ENCODE measurements at regions not wholly inside any gene's neighbourhood (a gene's known extent, or its start where the extent isn't known, plus 50 kb on each side); places are given as distances from the start of the nearest gene placed in this dataset.

DNA sequence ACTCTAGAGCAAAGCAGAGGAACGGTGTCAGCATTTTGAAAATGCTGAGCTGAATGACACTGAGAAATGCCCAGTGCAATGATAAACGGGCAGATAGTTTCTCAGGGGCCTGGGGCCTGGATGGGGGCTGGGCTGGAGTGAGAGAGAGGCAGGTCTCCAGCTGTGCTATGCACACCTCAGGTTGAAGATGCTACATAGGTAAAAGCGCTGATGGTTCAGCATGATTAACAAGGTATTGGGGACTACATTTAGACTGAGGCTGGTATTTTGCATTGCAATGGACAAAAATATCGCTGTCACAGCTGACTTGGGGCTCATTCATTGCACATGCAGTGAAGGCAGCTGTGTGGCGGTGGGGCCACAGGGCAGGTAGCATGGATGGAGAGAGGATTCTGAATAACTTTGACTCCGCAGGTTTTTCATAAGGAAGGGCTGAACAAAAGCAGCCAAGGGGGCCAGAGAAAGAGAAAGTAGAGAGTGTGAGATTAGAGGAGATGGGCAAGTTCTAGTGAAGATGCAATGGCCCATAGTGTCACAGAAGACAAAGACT lies 290.8 kb upstream of the ZNF32 start:
- no peak for TF ChIP-seq ZFP30 (CRISPR knock-in tag; IDR thresholded peaks at IDR 0.05)
- no peak for TF ChIP-seq ZNF565 (CRISPR knock-in tag; conservative IDR thresholded peaks at IDR 0.05; ENCODE audit: low read depth)
- TF ChIP-seq ZNF70 (CRISPR knock-in tag; IDR thresholded peaks at IDR 0.05): no peak
- no peak for TF ChIP-seq CSRNP3 (CRISPR knock-in tag; IDR thresholded peaks at IDR 0.05)
- TF ChIP-seq TOX (CRISPR knock-in tag; IDR thresholded peaks at IDR 0.05; ENCODE audit: borderline replicate concordance): no peak
- TF ChIP-seq, protein P1, sequence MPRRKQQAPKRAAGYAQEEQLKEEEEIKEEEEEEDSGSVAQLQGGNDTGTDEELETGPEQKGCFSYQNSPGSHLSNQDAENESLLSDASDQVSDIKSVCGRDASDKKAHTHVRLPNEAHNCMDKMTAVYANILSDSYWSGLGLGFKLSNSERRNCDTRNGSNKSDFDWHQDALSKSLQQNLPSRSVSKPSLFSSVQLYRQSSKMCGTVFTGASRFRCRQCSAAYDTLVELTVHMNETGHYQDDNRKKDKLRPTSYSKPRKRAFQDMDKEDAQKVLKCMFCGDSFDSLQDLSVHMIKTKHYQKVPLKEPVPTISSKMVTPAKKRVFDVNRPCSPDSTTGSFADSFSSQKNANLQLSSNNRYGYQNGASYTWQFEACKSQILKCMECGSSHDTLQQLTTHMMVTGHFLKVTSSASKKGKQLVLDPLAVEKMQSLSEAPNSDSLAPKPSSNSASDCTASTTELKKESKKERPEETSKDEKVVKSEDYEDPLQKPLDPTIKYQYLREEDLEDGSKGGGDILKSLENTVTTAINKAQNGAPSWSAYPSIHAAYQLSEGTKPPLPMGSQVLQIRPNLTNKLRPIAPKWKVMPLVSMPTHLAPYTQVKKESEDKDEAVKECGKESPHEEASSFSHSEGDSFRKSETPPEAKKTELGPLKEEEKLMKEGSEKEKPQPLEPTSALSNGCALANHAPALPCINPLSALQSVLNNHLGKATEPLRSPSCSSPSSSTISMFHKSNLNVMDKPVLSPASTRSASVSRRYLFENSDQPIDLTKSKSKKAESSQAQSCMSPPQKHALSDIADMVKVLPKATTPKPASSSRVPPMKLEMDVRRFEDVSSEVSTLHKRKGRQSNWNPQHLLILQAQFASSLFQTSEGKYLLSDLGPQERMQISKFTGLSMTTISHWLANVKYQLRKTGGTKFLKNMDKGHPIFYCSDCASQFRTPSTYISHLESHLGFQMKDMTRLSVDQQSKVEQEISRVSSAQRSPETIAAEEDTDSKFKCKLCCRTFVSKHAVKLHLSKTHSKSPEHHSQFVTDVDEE (CRISPR knock-in tag; IDR thresholded peaks at IDR 0.05): no peak
- TF ChIP-seq, protein P2, sequence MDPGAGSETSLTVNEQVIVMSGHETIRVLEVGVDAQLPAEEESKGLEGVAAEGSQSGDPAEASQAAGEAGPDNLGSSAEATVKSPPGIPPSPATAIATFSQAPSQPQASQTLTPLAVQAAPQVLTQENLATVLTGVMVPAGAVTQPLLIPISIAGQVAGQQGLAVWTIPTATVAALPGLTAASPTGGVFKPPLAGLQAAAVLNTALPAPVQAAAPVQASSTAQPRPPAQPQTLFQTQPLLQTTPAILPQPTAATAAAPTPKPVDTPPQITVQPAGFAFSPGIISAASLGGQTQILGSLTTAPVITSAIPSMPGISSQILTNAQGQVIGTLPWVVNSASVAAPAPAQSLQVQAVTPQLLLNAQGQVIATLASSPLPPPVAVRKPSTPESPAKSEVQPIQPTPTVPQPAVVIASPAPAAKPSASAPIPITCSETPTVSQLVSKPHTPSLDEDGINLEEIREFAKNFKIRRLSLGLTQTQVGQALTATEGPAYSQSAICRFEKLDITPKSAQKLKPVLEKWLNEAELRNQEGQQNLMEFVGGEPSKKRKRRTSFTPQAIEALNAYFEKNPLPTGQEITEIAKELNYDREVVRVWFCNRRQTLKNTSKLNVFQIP (CRISPR knock-in tag; IDR thresholded peaks at IDR 0.05; ENCODE audit: borderline replicate concordance, low read depth): no peak
- TF ChIP-seq ZNF8 (CRISPR knock-in tag; IDR thresholded peaks at IDR 0.05): no peak
- no peak for TF ChIP-seq PPARA (CRISPR knock-in tag; IDR thresholded peaks at IDR 0.05; ENCODE audit: borderline replicate concordance)
- TF ChIP-seq ZC3H10 (CRISPR knock-in tag; IDR thresholded peaks at IDR 0.05): no peak
- TF ChIP-seq ZFP3 (CRISPR knock-in tag; IDR thresholded peaks at IDR 0.05): no peak
- TF ChIP-seq, protein P3, sequence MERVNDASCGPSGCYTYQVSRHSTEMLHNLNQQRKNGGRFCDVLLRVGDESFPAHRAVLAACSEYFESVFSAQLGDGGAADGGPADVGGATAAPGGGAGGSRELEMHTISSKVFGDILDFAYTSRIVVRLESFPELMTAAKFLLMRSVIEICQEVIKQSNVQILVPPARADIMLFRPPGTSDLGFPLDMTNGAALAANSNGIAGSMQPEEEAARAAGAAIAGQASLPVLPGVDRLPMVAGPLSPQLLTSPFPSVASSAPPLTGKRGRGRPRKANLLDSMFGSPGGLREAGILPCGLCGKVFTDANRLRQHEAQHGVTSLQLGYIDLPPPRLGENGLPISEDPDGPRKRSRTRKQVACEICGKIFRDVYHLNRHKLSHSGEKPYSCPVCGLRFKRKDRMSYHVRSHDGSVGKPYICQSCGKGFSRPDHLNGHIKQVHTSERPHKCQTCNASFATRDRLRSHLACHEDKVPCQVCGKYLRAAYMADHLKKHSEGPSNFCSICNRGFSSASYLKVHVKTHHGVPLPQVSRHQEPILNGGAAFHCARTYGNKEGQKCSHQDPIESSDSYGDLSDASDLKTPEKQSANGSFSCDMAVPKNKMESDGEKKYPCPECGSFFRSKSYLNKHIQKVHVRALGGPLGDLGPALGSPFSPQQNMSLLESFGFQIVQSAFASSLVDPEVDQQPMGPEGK (CRISPR knock-in tag; IDR thresholded peaks at IDR 0.05; ENCODE audit: borderline replicate concordance): no peak
- TF ChIP-seq TCF4 (CRISPR knock-in tag; IDR thresholded peaks at IDR 0.05; ENCODE audit: borderline replicate concordance): no peak
- TF ChIP-seq OSR1 (CRISPR knock-in tag; IDR thresholded peaks at IDR 0.05): no peak
- TF ChIP-seq, protein P4, sequence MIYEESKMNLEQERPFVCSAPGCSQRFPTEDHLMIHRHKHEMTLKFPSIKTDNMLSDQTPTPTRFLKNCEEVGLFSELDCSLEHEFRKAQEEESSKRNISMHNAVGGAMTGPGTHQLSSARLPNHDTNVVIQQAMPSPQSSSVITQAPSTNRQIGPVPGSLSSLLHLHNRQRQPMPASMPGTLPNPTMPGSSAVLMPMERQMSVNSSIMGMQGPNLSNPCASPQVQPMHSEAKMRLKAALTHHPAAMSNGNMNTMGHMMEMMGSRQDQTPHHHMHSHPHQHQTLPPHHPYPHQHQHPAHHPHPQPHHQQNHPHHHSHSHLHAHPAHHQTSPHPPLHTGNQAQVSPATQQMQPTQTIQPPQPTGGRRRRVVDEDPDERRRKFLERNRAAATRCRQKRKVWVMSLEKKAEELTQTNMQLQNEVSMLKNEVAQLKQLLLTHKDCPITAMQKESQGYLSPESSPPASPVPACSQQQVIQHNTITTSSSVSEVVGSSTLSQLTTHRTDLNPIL (CRISPR knock-in tag; IDR thresholded peaks at IDR 0.05; ENCODE audit: low read depth): no peak
- ATAC-seq: no peak

DNA sequence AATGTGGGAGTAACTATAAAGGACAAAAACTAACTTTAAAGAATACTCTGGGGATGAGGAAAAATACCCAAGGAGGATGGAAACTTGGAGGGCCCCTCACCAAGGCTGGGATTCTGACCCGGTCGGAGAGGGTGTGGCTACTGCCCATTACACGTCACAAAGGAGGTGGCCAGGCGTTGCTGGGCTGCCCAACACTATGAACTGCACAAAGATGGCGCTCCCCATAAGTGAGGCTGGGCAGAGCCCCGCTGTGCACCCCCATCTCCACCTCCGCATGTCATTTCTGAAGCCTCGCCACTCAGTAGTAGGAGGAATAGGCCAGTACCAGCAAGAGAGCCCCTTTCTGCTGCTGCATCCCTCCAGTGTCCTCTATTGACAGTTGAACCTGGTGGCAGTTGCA lies 290.1 kb upstream of the ZNF32 start:
- ATAC-seq: no peak
- TF ChIP-seq ZNF70 (CRISPR knock-in tag; IDR thresholded peaks at IDR 0.05): no peak
- no peak for TF ChIP-seq SNAI2 (CRISPR knock-in tag; IDR thresholded peaks at IDR 0.05)
- TF ChIP-seq TCF4 (CRISPR knock-in tag; IDR thresholded peaks at IDR 0.05; ENCODE audit: borderline replicate concordance): no peak
- TF ChIP-seq BACH2 (CRISPR knock-in tag; IDR thresholded peaks at IDR 0.05; ENCODE audit: borderline replicate concordance): no peak
- TF ChIP-seq, protein P1 (CRISPR knock-in tag; IDR thresholded peaks at IDR 0.05): no peak
- no peak for TF ChIP-seq GLIS3 (CRISPR knock-in tag; IDR thresholded peaks at IDR 0.05)
- no peak for TF ChIP-seq CSRNP3 (CRISPR knock-in tag; IDR thresholded peaks at IDR 0.05)
- TF ChIP-seq ZNF8 (CRISPR knock-in tag; IDR thresholded peaks at IDR 0.05): no peak
- no peak for TF ChIP-seq ZFP3 (CRISPR knock-in tag; IDR thresholded peaks at IDR 0.05)
- no peak for TF ChIP-seq ESRRG (CRISPR knock-in tag; IDR thresholded peaks at IDR 0.05)
- no peak for TF ChIP-seq ARNTL (CRISPR knock-in tag; IDR thresholded peaks at IDR 0.05; ENCODE audit: borderline replicate concordance, low read depth)

All from SK-N-SH treated with all-trans-retinoic acid at 6 μM for 48 hours (cell line).